NCI-H345 (cell line): ENCODE measurements at regions not wholly inside any gene's neighbourhood (a gene's known extent, or its start where the extent isn't known, plus 50 kb on each side); places are given as distances from the start of the nearest gene placed in this dataset.

Experiments used
- DNase-seq: peaks from one replicate; lab custom pipeline; 2025; lab: John Stamatoyannopoulos, UW

- DNase-seq = no peak
Measured at GRCh38 chr11:76298255-76298654, 82.7 kb downstream of the THAP12 start.

DNA sequence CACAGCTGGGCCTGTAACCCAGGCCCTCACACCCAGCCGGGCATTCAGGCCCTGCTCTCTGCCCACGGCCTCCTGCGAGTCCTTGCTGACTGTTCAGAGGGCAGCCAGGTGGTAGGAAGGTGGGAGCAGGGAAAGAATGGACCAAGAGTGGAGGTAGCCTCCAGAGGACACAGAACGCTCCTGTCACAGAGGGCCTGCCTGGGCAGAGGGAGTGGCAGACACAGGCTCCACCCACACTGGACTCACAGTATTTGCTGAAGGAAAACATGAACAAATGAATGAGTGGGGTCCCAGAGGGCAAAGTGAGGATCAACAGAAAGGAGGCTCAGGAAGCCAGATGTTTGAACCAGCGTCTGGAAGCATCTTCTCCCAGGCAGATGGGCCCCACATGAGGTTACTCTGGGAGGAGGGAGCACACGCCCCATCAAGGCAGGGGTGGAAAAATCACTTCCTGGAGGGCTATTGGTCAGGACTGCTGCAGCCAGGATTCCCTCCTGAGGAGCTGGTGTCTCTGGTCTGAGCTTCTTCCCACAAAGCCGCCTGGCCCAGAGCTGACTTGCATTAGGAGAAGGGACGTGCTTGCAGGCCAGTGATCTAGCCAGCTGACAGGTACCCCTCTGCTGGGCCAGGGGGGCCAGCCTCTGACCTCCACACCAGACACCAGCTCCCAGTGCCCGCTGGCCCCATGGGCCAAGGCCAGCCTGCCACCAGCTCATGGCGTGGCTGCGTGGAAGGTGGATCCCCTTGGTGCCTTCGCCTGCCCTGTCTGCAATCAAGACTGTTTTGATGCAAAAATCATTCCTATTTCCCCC, 84.0 kb downstream of the THAP12 start:
- no peak for DNase-seq

GRCh38 chr11:76293189-76293631, 86.9 kb upstream of the WNT11 start:
- no peak for DNase-seq

DNA sequence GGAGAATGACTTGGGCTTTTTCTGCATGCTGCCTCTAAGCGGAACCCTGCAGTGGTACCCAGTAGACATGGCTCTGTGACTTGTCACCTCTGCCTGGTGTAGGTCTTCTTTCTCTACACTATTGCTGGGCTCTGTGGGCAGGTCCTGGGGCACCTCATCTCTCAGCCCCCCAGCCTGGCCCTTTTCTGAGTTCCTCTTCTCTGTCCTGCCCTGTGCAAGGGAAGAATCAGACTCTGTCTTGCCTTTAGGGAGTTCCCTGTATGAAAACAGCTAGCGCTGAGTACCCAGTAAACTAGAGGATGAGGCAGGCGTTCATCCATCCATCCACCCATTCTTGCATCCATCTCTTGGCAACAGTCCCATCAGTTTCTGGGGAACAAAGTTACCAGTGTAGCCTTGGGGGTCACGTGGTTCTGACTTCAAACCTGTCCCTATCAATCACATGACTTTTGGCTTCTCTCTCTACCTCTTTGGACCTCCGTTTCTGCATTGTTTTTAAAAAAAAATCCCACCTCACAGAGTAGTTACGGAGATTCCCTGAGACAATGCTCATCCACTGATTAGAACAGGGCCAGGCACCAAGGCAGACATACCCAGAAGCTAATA, 86.4 kb upstream of the WNT11 start:
- no peak for DNase-seq

- DNase-seq = peak; percentile 93
Measured at GRCh38 chr11:76291576-76292526, 85.5 kb upstream of the WNT11 start.

- DNase-seq = no peak
Measured at GRCh38 chr11:76288166-76288980, 82.1 kb upstream of the WNT11 start.

GRCh38 chr11:76287227-76287626, 80.9 kb upstream of the WNT11 start:
- no peak for DNase-seq

GRCh38 chr11:76285397-76286104, 79.2 kb upstream of the WNT11 start:
- DNase-seq = no peak

DNA sequence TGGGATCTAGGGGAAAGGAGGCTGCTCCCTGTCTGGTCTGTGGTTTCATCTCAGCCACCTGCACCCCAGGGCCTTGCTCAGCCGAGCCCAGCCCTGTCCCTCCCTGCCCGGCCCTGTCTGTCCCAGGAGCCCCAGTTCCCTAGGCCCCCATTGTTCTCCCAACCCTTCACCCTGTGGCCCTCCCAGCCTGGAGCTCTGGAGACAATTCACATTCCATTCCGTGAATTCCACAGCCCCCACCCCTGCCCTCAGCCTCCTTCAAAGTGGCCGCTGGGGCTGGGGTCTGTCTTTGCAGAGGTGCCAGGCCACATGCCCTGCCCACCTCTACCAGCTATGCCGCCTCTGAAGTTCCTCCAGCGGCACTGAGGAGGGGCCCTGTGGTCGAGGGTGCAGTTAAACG, 77.9 kb upstream of the WNT11 start:
- no peak for DNase-seq

DNA sequence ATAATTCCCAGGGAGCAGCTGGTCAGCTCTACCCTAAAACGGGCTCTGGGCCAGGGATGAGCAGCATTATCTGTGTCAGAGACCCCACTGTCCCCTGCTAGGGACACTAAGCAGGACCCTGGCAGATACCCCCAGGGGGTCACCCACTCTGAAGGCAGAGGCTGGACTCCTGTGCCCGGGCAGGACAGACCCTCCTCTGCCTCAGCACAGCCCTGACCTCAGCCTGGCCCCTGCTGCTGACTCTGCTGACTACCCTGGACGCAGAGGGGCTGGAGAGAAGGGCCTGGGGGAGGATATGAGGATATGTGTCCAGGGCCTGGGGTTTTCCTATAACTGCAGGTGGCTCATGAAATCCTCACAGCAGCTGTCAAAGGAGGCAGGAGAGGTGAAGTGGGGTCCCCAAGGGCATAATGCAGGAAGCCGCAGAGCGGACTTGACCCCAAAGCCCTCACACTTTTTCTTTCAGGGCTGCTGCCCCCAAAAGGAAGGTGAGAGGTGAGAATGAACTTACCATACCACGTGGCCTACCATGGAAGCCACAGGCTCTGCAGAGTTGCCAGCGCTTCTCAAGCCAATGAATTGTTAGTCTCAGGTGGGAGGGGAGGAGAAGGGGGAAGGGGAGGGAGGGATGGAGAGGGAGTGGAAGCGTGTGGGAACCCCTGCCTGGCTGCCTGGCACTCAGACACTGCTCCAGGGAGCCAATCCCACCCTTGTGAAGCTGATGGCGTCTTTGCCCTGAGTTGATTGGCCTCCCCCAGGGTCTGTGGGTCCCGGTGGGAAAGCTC, 76.7 kb upstream of the WNT11 start:
- DNase-seq = no peak

DNA sequence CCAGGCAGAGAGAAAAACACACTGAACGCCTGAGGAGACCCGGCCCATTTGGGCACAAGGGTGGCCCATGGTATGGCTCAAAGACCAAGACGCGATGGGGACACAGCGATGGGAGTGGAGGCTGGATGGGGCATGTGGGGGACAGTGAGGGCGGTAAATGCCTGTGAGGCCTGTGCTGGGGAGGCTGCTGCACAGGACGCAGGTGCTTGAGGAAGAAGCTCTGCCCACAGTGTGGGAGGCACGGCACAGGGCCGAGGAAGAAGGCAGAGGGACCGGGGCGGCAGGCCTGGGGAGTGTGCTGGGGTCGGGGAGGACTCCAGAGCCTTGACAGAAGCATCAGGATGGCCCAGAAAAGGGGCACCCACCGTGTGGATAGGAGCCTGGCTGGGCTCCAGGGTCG, 75.9 kb upstream of the WNT11 start:
- no peak for DNase-seq

DNA sequence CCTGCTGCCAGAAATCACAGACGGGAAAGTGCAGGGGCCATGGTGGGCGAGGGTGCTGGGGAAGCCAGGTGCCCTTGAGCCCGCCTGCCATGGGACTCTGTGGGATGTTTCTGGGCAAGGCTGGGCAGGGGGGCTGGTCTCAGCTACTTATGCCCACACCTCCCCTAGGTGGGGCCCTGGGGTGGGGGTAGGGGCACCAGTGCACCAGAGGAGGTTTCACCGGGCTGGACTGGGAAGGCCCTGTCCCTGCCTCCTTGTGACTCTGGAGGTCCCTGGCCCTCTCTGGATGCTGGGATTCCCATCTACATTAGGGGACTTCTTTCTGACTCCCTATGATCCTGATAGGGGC, 75.2 kb upstream of the WNT11 start:
- DNase-seq = no peak

DNA sequence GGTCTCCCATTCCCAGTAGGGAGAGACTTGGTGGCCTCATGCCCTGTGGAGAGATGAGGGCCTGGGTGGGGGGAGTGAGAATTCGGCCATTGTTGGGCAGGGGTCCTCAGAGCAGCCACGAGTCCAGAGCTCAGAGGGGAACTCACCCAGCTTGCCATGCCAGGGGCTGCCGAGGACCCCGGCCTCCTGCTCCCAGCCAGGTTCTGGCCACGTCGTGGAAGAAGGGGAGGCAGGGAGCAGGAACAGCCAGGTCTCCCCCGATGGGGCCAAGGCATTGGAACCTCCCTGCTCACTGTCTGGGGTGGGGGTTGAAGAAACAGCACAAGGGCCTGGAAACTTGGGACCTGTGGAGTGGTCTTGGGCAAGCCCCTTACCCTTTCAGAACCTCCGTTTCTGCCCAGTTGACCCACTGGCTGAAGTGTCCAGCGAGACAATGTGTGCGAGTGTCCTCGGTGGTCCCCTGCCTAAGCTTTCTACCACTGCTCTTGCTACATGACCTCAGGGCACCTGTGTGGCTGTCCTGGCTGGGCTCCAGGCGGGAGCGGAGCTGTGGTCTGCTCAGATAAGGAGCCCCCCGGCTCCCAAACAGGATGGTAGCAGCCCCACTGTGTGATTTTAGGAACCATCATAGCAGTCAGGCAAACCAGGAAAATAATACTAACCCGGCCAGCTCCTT, 74.7 kb upstream of the WNT11 start:
- no peak for DNase-seq

DNA sequence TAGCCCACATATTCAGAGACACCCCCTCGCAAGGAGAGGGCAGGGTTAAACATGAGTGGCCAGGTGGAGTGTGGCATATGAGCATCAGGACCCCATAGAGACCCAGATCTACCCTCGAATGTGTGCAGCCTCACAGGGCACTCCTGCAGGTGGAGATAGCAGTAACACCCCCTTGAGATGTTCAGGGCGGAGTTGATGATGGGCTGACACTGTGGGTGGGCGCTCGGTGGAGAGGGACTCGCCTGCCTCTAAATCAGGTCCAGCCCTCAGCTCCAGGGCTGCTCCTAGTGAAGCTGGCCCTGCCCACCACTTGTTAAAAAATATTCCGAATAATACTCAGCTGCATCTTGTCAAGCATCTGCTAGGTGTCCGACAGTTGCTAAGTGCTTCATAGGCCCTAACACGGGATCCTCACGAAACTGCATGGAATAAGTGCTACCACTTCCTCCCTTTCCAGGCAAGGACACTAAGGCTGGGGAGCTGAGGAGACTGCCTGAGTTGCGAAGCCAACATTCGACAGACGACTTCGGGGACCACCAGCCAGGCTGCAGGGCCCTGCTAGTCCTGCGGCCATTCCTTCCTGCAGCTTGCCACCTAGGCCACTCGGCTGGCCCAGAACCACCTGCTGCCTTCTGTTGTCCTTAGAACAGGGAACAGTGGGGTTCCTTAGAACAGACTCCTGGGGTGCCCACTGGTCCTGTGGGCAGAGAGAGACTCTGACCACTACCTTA, 74.0 kb upstream of the WNT11 start:
- DNase-seq = peak; percentile 30

- peak; percentile 44 for DNase-seq
Measured at GRCh38 chr11:76279646-76280045, 73.3 kb upstream of the WNT11 start.

DNA sequence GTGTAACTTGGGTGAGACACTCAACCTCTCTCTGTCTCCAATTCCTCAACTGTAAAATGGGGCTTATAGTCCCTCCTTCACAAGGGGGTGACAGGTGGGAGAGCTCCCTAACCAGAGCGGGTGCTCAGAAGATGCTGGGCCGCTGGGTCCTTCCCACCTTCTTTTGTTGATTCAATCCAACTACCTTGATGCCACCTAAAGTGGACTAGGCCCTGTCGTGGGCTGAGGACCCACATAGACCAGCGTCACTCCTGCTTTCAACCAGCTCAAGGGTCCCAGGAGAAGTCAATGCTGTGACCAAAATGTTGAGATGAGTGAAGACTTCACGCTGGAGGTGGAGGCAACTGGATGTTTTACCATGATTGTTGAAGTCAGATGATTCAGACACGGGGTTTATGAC, 72.7 kb upstream of the WNT11 start:
- DNase-seq = no peak

DNA sequence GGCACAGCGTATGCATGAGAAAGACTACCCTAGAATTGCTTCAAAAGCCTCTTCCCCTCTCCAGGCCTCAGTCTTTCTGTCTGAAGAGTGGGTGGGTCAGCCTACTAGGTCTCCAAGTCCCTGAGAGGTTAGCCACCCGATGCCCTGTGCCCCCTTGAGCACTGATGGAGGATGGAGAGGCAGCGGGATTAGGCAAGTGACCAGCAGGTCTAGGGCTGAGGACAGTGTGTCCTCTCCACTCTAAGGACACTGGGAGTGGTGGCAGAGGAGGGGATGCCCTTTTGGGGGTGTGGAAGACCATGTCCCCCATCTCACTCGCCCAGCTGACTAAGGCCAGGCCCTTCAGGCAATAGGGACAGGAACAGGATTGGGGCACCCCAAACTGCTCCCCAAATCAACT, 72.2 kb upstream of the WNT11 start:
- no peak for DNase-seq

DNA sequence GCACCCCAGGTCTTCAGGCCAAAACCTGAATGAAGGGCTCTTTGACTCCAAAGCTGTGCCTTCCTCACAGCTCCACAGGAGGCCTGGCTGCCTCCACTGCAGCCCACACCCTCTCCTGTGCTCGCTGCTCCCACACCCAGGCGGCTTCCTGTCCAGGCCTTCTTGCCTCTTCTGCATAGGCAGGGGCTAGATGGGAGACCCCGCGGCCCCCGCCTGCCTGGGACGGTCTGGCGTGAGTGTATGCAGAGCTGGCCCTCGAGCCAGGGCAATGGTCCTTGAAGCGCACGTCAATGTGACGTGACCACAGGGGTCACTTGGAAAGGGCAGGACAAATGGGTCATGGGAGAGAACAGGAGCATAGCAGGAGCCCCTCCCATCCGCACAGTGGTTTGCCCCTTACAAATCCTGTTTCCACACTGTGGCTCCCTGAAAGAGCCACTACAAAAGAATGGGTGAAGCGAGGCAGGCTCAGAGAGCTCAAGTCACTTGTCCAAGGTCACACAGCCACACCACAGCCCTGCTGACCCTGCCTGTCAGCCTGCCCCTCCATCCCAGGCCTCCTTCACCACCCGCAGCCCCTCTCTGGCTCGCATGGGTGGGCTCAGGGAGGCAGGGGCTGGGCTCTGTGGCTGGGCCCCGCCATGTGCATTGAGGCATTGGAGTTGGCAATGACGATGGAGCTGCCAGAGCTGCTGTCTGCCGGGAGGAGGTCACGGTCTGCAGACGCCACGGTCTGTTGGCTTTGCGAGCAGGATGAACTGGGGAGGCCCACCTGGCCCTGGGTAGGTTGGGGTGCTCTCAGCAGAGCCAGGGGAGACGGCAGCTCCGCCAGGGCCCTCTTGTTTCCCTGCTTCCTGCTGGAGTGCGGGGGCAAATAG, 71.2 kb upstream of the WNT11 start:
- no peak for DNase-seq
